ENCODE measurements at regions not wholly inside any gene's neighbourhood (a gene's known extent, or its start where the extent isn't known, plus 50 kb on each side); places are given as distances from the start of the nearest gene placed in this dataset.

- TF ChIP-seq CHD1 (IDR thresholded peaks at IDR 0.05; ENCODE audit: low read depth, low read length) (no peak), BACH1 (IDR thresholded peaks at IDR 0.05; ENCODE audit: low read length) (no peak), SIRT6 (IDR thresholded peaks at IDR 0.05; ENCODE audit: low read length) (no peak), CBX5 (IDR thresholded peaks at IDR 0.05; ENCODE audit: low read depth, low read length) (no peak), CHD2 (IDR thresholded peaks at IDR 0.05; ENCODE audit: low read length) (no peak)
- Histone ChIP-seq H3K9ac (replicated peaks in 1 of 4; ENCODE audit: extremely low read depth in 1 of 4, low read depth in 3 of 4, low read length in 3 of 4) (no peak overlapping the region), H3K79me1 (ENCODE audit: low read depth, low read length) (no peaks in the 10 kb centered on the region), H4K5ac (ENCODE audit: insufficient read length, low read depth, low read length) (no peak overlapping the region), H3K36me3 (ENCODE audit: control insufficient read depth in 2 of 4, insufficient read depth in 4 of 4, low read length in 3 of 4) (no peaks in the 10 kb centered on the region), H3K79me2 (ENCODE audit: control insufficient read depth in 1 of 2, insufficient read depth in 2 of 2, low read length in 2 of 2) (no peaks in the 10 kb centered on the region), H2BK120ac (replicated peaks; ENCODE audit: low read depth, low read length) (no peak overlapping the region), H2BK15ac (ENCODE audit: low read length) (no peak overlapping the region), H2BK12ac (ENCODE audit: low read depth, low read length) (no peak overlapping the region), H3K23me2 (ENCODE audit: low read depth, low read length) (no peaks in the 10 kb centered on the region; the same call in 1 of the 2 replicates), H3K4ac (replicated peaks; ENCODE audit: insufficient read length, low read depth, low read length) (no peak overlapping the region), H3K27me3 (replicated peaks in 1 of 4; ENCODE audit: control insufficient read depth in 3 of 4, extremely low read depth in 1 of 4, insufficient read depth in 3 of 4, low read length in 3 of 4) (no peaks in the 10 kb centered on the region; a peak in 1 of 7 replicates), H3K4me2 (ENCODE audit: insufficient read depth in 1 of 2, low read depth in 2 of 2, low read length in 2 of 2) (no peak overlapping the region), H3K4me1 (replicated peaks in 1 of 4; ENCODE audit: control insufficient read depth in 3 of 4, insufficient read depth in 4 of 4, low read length in 3 of 4) (no peaks in the 10 kb centered on the region), H4K20me1 (replicated peaks in 1 of 2; ENCODE audit: control insufficient read depth in 1 of 2, insufficient read depth in 2 of 2, low read length in 2 of 2) (no peaks in the 10 kb centered on the region), H3K23ac (ENCODE audit: insufficient read length) (no peak overlapping the region), H3K14ac (ENCODE audit: insufficient read length) (no peak overlapping the region), H4K91ac (replicated peaks; ENCODE audit: insufficient read length, low read length) (no peak overlapping the region), H2AFZ (ENCODE audit: low read length) (no peak overlapping the region), H3K56ac (replicated peaks; ENCODE audit: insufficient read length, low read depth, low read length) (no peak overlapping the region), H2BK5ac (ENCODE audit: low read depth, low read length) (no peak overlapping the region), H4K8ac (ENCODE audit: extremely low read depth, insufficient read depth, low read length) (no peak overlapping the region), H3K27ac (ENCODE audit: low read depth, low read length) (no peak overlapping the region), H3K18ac (ENCODE audit: extremely low read depth, low read length) (no peak overlapping the region), H3K9me3 (ENCODE audit: insufficient read depth in 2 of 2, low read depth in 1 of 2, low read length in 1 of 2) (no peaks in the 10 kb centered on the region), H2AK5ac (ENCODE audit: low read depth, low read length) (no peak overlapping the region), H3K4me3 (ENCODE audit: extremely low read depth in 1 of 4, insufficient read depth in 2 of 4, low read depth in 3 of 4, low read length in 4 of 4) (no peak overlapping the region), H2BK20ac (ENCODE audit: low read length) (no peak overlapping the region)
- ChIA-PET CTCF (ENCODE audit: partially characterized antibody) (no interaction called here), POLR2A (ENCODE audit: partially characterized antibody) (no interaction called here)
- FAIRE-seq (no peak), DNase-seq (ENCODE audit: low read depth in 1 of 2, low spot score in 2 of 2) (no peak)
Observed at GRCh38 chrX:137654481-137654880, 88.6 kb downstream of the ZIC3 start.
